ENCODE measurements at regions not wholly inside any gene's neighbourhood (a gene's known extent, or its start where the extent isn't known, plus 50 kb on each side); places are given as distances from the start of the nearest gene placed in this dataset.
"Not testable (repeated sequence)": the region's sequence is repeated elsewhere in the genome, so short reads cannot be mapped to it uniquely, and the experiment has no call there.

DNA sequence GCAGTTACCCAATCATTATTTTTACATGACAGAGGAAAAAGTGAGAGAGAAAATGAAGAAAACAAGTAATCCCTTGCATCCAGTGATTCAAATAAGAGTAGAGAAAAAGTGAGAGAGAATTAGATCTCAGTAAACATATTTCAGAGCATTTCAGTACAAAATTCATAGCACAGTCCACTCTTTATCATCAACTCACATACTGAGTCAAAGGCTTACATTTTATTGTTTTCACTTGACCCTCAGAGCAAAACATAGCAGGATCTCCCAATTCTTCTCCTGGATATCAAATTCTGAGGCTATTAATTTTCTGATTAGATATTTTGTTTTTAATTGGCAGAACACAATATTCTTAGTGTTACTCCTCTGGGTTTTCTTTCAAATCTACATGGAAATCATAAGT, 1568.3 kb upstream of the PRR20A start:
- no peak for DNase-seq

DNA sequence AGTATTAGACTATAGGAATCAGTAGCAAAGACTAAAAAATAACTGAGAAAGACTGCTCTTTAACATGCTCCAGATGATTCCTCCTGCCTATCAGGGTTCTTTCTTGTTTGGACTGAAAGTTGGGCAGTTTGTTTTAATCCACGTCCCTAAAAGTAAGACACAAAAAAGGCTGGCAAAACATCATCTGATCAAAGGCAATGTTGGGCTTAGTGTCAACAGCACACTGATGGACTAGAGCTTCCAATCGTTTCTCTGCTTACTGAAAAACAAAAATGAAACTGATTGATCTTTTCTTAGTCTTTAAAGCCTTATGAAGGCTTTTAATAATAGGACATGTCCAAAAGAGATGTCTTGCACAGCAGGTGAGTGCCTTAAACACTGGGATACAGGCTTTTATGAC, 1567.9 kb upstream of the PRR20A start:
- DNase-seq, result no peak

DNA sequence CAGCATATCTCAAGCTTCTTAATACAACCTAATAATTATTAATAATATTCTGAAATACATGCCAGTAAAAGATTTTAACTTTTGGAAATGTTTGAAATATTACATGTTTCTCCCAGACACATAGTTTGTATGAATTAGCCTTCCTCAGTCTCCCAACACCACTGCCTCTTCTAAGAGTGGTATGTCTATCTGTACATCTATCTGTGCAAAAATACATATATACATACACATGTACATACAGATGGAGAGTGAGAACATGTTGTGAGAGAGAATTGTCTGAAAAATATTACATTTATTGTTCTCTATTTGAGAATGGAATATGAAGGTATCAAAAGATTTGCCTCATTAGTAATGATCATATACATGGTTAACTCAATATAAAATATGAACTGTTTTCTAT, 1567.2 kb upstream of the PRR20A start:
- no peak for DNase-seq

DNA sequence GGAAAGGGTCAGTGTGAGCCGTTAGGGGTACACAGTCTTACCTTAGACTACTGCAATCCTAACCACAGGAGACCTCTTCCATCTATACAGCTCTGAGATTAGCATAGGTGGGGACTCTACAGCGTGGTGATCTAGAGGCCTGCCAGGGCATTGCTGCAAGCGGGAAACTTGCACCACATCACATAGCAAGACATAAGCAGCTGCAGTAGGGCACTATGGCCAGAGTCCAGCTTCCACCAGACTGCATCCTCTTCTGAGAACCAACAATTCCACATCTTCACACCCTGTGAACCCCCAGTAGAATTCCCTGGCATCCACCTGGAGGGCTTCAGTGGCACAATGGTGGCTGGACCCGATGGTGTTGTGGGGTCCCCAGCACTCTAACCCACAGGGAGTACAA, 1564.3 kb upstream of the PRR20A start:
- no peak for DNase-seq

DNA sequence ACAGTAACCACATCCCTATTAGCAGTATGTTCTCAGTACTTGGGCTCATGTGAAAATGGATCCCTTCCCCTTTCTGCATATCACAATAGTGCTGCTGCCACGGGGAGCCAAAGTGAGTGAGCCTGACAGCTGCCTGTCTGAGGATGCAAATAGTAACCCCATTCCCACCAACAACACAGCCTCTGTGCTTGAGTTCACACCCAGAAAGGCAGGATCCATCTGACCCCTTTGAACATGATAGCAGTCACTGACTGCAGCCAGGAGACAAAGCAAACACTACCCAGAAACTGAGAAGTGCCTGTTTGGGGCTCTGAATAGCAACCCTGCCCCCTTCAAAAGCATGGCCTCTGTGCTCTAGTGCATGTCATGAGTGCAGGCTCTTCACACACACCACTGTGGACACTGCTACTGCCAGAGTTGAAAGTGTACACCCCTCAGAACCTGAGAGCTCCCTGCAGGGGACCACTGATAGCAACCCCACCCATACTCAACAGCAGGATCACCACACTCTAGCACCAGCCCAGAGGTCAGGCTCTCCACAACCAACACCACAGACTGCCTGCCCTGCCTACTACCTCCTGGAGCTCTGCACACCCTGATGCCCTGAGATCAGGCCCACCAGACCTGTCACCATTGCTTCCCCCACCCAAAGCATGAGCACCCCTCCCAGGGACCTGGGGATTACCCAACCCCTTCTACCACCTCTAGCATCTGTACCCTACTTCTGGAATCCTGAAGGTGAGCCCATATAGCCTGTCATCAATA, 1563.5 kb upstream of the PRR20A start:
- no peak for DNase-seq

DNA sequence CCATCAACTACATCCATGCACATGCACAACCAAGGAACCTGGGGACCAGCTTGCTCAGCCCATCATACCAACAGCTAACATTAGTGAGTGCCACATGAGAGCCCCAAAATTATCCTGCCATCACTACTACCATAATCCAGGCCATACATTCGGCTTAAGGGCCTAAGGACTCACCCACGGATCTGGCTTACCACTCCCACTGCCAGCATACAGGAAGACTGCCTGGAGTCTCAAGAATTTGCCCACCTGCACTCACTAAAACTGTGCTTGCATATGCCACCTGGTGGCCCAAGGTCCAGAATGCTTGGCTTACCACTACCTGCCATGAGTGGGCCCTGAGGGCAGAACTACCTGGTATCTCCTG, 1562.9 kb upstream of the PRR20A start:
- no peak for DNase-seq

DNA sequence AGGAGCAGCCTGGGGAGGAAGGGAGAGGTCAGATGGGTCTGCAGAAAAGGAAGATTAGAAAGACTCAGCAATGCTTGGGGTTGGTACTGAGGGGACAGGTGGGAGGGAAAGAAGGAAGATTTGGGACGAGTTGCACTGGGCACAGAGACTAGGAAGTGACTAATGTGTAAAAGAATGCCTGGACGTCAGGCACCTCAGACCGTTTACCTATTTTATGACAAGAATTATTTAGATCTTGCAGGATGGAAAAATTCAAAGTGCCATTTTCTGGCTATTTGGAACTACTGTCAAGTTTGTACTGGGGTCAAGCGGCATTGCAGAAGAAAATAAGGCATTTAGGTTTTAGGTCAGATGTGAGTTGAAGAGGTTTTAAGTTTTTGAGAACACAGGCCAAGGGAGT, 1558.4 kb upstream of the PRR20A start:
- DNase-seq, result not testable (repeated sequence)

DNA sequence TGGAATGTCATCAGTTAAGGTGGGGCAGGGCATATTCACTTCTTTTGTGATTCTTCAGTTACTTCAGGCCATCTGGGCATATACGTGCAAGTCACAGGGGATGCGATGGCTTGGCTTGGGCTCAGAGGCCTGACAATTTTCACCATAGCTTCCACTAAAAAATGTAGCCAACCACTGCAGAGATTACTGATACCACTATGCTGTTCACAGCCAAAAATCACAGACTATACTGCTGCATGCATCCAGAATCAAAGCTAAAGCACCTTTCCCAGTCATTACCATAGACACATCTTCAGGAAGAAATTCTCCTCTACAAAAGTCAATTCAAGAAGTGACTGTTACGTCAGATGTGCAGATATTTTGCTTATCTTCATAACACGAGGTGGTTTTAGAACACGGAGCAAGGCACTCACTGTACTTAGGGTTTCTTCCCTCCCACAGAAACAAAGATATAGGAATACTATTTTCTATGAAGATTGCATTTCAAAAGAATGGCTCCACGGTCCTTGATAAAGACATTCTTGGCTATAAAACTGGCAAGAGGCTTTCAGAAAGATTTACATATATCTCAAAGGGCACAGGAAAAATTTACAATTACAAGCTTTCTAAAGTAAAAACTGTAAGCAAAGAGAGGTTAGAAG, 1556.6 kb upstream of the PRR20A start:
- DNase-seq, result no peak

DNA sequence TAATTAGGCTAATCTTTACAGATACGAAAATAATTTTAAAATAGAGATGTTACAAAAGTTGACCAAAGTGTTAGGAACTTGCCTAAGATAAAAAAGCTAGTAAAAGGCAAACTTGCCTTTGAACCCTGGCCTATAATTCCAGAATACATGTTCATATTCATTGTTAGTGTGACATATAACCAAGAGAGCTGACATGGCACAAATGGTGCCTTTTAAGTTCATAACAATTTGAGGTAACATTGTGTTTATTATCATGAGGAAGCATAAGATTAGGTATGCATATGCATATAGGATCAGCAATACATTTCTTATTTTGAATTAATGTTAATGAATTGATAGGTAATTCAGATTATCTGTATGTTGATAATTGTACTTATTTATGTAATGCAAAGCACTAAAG, 1537.9 kb upstream of the PRR20A start:
- DNase-seq, result no peak

DNA sequence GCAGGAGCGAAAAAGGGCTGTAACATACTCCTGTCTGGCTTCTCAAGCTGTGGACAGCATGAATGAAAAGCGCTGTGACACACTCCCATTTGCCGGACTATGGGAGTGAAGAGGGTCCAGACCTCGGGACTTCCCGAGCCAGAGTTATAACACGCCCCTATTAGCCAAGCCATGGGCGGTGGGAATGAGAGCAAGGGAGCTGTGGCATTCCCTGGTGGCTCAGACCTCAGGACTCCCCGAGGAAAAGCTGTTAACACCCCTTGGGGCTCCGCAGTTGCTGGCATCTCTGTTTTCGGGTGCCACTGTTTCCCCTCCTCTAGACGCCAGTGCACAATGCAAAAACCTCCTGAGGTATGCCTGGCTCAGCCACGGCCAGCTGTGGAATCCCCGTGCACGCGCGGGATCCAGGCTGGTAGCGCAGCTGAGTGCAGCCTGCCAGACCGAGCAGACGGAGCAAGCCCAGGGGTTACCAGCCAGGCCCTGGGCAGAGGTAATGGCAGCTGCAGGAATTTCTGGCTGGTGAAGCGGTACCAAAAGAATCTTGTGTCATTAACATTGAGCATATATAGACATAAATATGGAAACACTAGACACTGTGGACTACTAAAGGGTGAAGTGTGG, 1534.6 kb upstream of the PRR20A start:
- DNase-seq, result no peak

DNA sequence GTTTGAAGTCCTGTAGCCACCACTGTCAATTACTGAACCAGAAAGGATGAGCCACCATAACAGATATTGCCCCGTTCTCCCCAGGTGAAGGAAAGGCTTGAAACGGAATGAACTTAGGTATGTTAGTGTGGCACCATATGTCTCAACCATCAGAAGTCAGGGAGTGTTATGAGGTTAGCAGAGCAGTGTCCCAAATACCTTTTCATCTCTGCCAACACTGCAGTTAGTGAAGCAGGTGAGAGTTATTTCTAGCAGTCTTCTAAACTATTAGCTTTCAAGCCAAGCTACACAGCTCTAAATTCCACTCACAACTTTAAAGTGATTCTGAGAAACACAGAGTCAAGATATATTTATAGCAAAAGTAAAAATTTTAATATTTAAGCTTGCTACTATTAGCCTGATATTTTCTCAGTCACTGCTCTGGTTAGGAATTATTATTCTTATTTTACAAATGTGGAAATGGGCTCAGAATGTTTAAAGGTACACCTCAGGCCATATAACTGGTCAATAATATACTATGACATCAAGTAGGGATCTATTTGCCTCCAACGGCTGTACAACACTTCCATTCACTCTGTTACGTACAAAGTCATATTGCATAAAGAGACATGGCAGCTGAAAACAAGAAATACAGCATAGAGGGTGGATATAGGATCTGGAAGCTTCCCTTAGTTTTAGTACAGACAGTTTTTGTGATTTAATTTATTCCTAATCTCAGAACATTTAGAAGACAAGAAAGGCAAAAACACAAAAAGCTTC, 1527.1 kb upstream of the PRR20A start:
- DNase-seq, result no peak

DNA sequence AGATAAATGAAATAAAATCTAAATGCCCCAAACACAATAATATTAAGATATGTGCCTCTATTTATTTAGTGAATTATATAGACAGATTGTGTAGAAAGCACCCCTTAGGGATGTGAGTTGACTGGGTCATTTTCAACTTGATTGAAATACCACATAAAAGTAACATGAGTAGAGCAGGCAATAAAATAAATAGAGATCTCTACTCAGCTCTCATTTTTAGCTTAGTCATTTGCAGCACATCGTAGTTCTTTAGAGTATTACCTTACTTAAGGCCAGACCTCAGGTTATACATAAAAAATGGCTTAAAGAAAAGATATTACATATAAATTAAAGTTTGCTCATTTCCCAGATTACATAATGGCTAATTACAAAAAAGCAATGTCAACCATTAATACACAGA, 1525.6 kb upstream of the PRR20A start:
- DNase-seq, result no peak

DNA sequence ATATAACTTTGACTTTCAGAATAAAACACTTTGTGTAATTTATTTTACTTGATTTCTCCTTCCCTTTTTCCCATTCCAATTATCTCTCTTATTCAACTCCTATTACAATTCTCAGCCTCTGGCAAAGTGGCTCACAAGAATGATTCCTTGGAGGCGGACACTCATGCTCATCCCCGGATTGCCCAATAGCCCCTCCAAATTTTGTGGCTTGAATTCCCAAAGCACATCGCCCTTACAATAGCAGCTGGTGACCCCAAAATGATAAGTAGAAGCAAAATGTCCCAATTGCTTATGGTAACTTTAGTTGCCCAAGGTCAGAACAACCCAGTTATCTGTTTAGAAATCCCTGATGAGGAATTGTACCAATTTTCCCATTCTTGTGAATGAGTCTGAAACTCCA, 1523.5 kb upstream of the PRR20A start:
- DNase-seq, result no peak

DNA sequence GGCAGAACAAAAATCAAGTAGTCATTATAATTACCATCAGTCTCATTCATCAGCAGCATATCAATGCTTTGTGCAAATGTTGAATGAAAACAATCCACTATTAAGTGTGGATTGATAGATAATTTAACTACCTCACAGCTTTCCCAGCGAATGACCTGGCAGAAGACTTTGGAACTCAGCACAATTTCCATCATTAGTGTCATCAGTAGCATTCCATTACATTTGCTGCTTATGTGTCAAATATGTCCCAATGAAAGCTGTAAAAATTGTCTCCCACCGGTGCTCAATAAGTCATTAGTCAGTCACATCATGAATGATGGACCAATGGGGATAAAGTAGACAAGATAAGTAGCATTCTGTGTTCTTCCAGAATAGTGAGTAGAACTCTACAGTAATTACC, 1513.5 kb upstream of the PRR20A start:
- no peak for DNase-seq

DNA sequence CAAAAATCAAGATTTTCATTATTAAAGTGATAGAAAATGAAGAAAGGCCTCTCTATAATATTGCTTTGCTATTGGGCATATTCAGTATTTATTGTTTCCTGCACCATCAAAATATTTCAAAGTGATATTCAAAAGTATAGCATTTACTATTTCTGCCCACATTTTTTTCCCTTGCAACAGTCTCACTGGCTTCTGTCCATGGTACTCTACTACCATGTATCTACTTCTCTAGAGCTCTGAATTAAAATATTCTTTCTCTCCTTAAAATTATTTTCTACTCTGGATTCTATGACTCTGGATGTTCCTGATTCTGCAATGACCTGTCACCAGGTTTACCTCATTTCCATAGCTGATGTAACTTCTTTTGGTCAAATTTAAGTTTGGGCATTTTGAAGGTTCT, 1508.3 kb upstream of the PRR20A start:
- no peak for DNase-seq

DNA sequence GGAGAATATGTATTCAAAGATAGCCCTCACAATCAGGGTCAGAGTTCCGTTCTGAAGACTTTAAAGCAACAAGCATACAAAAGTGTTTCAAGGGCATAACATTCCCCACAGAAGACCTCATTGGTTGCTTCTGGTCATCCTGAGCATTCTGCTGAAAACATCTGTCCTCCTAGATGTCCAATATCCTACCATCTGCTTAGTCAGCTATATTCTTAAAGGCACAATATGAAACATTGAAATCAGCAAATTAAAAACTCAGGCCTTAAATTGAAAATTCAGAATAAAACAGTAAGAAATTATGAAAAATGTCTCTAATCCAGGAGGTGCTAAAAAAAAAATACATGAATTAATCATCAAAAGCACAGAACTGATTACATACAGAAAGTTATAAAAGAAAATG, 1491.2 kb upstream of the PRR20A start:
- DNase-seq, result no peak

DNA sequence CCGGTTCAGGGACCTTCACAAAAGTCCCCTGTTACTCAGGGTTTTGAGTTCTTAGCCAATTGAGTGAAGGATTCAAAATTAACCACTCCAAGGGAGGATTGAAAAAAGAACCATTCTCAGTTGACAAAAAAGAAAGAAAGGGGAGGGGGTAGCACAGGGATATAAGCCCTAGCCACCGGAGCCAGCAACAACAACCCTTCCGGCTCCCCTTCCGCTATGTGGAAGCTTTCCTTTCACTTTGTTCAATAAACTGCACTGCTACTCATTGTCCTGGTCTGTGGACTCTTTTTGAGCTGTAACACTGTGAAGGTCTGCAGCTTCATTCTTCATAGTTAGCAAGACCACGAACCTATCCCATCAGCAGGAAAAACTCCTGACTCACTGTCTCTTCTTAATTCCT, 1488.1 kb upstream of the PRR20A start:
- no peak for DNase-seq

DNA sequence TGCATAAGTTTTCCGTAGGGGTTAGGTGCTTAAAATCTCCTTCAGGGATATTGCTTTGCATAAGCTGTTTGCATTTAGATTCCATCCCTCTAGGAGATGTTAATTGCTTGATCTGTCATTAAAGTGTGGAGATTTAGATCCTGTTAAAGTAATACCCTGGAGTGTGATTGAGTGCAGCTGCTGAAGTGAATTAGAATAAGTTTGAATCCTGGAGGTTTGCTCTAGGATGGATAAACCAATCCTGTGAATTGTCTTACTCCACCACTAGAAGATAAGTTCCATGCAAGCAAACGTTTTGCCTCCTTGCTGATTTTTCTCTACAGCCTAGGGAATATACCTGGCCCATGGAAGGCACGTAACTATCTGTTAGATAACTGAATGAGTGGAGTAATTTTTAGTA, 1487.2 kb upstream of the PRR20A start:
- DNase-seq, result no peak

DNA sequence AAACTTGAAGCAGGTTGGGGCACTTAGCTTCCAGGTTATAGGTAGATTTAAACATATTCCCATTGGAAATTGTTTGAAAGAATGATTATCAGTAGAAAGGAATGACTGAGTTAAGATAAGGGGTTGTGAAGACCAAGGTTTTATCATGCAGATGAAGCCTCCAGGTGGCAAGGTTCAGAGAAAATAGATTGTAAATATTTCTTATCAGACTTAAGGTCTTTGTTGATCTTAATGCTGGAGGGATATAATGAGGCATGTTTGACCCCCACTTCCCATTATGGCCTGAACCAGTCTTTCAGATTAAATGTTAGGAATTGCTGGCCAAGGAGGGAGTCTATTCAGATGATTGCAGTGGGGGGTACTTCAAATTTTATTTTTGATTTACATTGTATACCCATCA, 1486.5 kb upstream of the PRR20A start:
- no peak for DNase-seq

DNA sequence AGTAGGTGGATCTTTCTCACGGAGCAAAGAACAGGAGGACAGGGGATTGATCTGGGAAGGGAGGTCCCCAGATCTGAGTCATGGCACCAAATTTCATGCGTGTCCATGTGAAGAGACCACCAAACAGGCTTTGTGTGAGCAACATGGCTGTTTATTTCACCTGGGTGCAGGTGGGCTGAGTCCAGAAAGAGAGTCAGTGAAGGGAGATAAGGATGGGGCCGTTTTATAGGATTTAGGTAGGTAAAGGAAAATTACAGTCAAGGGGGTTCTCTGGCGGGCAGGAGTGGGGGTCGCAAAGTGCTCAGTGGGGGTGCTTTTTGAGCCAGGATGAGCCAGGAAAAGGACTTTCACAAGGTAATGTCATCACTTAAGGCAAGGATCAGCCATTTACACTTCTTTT, 1480.5 kb upstream of the PRR20A start:
- DNase-seq, result not testable (repeated sequence)

DNA sequence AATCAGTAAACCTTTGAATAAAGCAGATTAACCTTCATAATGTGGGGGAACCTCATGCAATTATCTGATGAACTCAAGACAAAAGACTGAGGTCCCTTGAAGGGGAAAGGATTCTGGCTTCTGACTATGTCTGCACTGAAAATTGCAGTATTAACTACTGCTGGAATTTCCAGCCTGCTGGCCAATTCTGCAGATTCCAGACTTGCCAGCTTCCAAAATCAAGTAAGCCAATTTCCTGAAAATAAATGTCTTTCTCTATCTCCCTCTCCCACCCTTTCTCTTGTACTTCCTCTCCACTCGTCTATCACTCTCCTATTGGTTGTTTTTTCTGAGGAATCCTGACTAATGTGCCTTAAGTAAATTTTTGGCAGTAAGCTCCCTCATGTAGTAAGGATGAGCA, 1479.9 kb upstream of the PRR20A start:
- DNase-seq, result no peak

DNA sequence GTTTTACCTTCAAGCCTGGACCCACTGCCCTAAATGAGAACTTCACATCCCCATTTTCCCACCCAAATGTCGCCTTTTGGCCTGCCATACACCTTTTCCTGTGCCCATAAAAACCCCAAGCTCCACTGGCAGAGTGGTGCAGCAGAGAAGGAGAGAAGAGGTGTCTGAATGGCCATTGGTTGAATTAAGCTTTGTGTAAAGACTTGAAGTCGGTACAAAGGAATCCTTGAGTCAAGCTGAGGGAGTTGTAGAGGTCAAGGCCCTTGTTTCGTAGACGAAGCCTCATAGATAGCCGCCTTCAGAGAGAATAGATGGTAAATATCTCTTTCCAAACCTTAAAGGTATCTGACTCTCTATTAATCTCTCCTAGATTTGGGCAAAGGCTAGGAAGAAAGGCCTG, 1479.2 kb upstream of the PRR20A start:
- DNase-seq, result no peak

DNA sequence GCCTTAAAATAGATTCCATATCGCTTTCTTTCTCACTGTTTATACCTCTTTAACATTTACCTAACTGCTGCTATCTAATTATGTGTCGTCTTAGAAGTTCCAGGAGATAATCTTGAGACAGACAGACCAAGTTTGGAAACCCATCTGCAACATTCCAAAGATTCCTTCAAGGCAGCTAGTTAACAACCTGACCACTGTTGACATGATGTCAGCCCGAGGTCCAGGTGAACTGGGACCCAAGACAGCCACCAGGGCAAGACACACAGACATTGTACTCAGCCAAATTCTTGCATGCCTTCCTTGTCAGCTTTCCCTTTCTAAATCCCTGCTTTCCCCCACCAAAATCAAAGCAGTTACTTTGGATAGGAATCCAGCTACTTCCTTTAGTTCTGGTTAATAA, 1476.5 kb upstream of the PRR20A start:
- DNase-seq, result no peak
